AG09319 (cell line): ENCODE measurements at regions not wholly inside any gene's neighbourhood (a gene's known extent, or its start where the extent isn't known, plus 50 kb on each side); places are given as distances from the start of the nearest gene placed in this dataset.

Experiments used
- DNase-seq: peaks from one replicate; pipeline ENCODE4 v3.0.0-alpha.2; 2010; ENCODE audit warnings: low read depth; ENCODE audit errors: extremely low read depth
- CTCF ChIP-seq: IDR thresholded peaks from 2 replicates; pipeline ENCODE4 v1.5.1; 2011; ENCODE audit warnings: low read depth, mild to moderate bottlenecking, inconsistent platforms, low read length, moderate library complexity

- TF ChIP-seq CTCF, result no peak
- DNase-seq, result no peak
These were observed 425.6 kb downstream of the SUCLG1 start for GRCh38 chr2:84033347-84033974.

GRCh38 chr2:84031312-84032050 is 427.6 kb downstream of the SUCLG1 start:
- no peak for DNase-seq
- TF ChIP-seq CTCF, result no peak

GRCh38 chr2:84029903-84030575 is 429.0 kb downstream of the SUCLG1 start:
- no peak for TF ChIP-seq CTCF
- DNase-seq, result no peak

- no peak for TF ChIP-seq CTCF
These were observed 432.3 kb downstream of the SUCLG1 start for GRCh38 chr2:84026818-84027217.

GRCh38 chr2:84022810-84023431 is 436.2 kb downstream of the SUCLG1 start:
- DNase-seq, result no peak
- peak; percentile 46 for TF ChIP-seq CTCF

More at GRCh38 chr2:84026818-84027217, 432.3 kb downstream of the SUCLG1 start:
- no peak for DNase-seq

GRCh38 chr2:84017010-84017409 is 442.1 kb downstream of the SUCLG1 start:
- DNase-seq, result no peak
- TF ChIP-seq CTCF, result no peak
